Inferior parietal cortex (tissue), 1 donor: ENCODE measurements at regions not wholly inside any gene's neighbourhood (a gene's known extent, or its start where the extent isn't known, plus 50 kb on each side); places are given as distances from the start of the nearest gene placed in this dataset.

Experiments used
- DNase-seq: peaks from one replicate; pipeline ENCODE4 v3.0.0-alpha.2; 2016; ENCODE audit errors: extremely low spot score

- DNase-seq: no peak
Measured at GRCh38 chr9:106801816-106802215, 61.1 kb upstream of the ZNF462 start.
